SK-N-SH (cell line): ENCODE measurements at regions not wholly inside any gene's neighbourhood (a gene's known extent, or its start where the extent isn't known, plus 50 kb on each side); places are given as distances from the start of the nearest gene placed in this dataset.

Source experiments
- CTCF ChIA-PET: fragments of 300-600, 350-600 bp; formaldehyde crosslinking; extraction: SDS; loops from one replicate; lab custom pipeline; 2021; lab: Yijun Ruan, JAX
- POLR2A ChIA-PET: fragments of 350-600 bp; sonication (Branson Sonifier 250); formaldehyde crosslinking; extraction: SDS; loops from one replicate; lab custom pipeline; 2020; ENCODE audit warnings: antibody characterized with exemption, inconsistent platforms; lab: Yijun Ruan, JAX
- DNase-seq: peaks from one replicate; pipeline ENCODE4 v3.0.0; 2012
- H2AFZ ChIP-seq: fragments of 200-600 bp; sonication (generic); 2 replicates; pipeline ENCODE4 v1.8.1; 2016; ENCODE audit warnings: antibody characterized with exemption, mild to moderate bottlenecking, low read depth
- H3F3A ChIP-seq: fragments of 200-600 bp; sonication (generic); replicated peaks from 2 replicates; pipeline ENCODE3; 2016; ENCODE audit warnings: antibody characterized with exemption, mild to moderate bottlenecking; ENCODE audit not compliant: insufficient read depth
- H3K27ac ChIP-seq, 2 experiments: fragments of 200-500 bp in 1 of 2; fragments of 200-600 bp in 1 of 2; sonication (Bioruptor generic) in 1 of 2; sonication (generic), shearing (Covaris generic) in 1 of 2; 2 replicates each; pipeline versions ENCODE4 v1.5.1 to v1.6.1; 2014 to 2016; ENCODE audit warnings: low read depth in 2 of 2, inconsistent platforms in 1 of 2, low read length in 1 of 2, mild to moderate bottlenecking in 1 of 2, mixed read lengths in 1 of 2
- H3K27me3 ChIP-seq: fragments of 200-600 bp; sonication (generic), shearing (Covaris generic); 2 replicates; pipeline ENCODE4 v1.6.1; 2016; ENCODE audit warnings: mixed run types; ENCODE audit not compliant: insufficient read depth
- H3K36me3 ChIP-seq, 2 experiments: fragments of 200-500 bp in 1 of 2; fragments of 200-600 bp in 1 of 2; sonication (Bioruptor generic) in 1 of 2; sonication (generic) in 1 of 2; replicated peaks in 1 of 2; 2 replicates each; pipeline versions ENCODE3 to v1.5.1; 2014 to 2016; ENCODE audit warnings: low read length in 1 of 2, mild to moderate bottlenecking in 1 of 2; ENCODE audit not compliant: insufficient read depth in 2 of 2, control insufficient read depth in 1 of 2
- H3K4me1 ChIP-seq, 2 experiments: fragments of 200-500 bp in 1 of 2; fragments of 200-600 bp in 1 of 2; sonication (Bioruptor generic) in 1 of 2; sonication (generic), shearing (Covaris generic) in 1 of 2; 2 replicates each; pipeline versions ENCODE4 v1.5.1 to v1.6.1; 2014 to 2016; ENCODE audit warnings: low read depth in 1 of 2, low read length in 1 of 2, mixed run types in 1 of 2; ENCODE audit not compliant: insufficient read depth in 2 of 2, control insufficient read depth in 1 of 2
- H3K4me2 ChIP-seq: fragments of 200-600 bp; sonication (generic), shearing (Covaris generic); 2 replicates; pipeline ENCODE4 v1.6.1; 2017; ENCODE audit warnings: mixed run types
- H3K4me3 ChIP-seq, 2 experiments: fragments of 200-500 bp in 1 of 2; fragments of 200-600 bp in 1 of 2; sonication (Bioruptor generic) in 1 of 2; sonication (generic), shearing (Covaris generic) in 1 of 2; 2 replicates each; pipeline versions ENCODE4 v1.5.1 to v1.8.1; 2014 to 2016; ENCODE audit warnings: low read depth in 2 of 2, inconsistent platforms in 1 of 2, low read length in 1 of 2, mild to moderate bottlenecking in 1 of 2, mixed read lengths in 1 of 2, moderate library complexity in 1 of 2
- H3K79me2 ChIP-seq: fragments of 200-600 bp; sonication (generic); 2 replicates; pipeline ENCODE4 v1.8.1; 2017; ENCODE audit warnings: mild to moderate bottlenecking; ENCODE audit not compliant: insufficient read depth
- H3K9ac ChIP-seq: fragments of 200-600 bp; sonication (generic); 2 replicates; pipeline ENCODE4 v1.6.1; 2017; ENCODE audit warnings: mixed run types
- H3K9me2 ChIP-seq: fragments of 200-600 bp; sonication (generic); 2 replicates; pipeline ENCODE4 v1.6.1; 2017; ENCODE audit warnings: mixed run types
- H3K9me3 ChIP-seq: fragments of 200-600 bp; sonication (generic); 2 replicates; pipeline ENCODE4 v1.6.1; 2017; ENCODE audit warnings: mixed run types, mild to moderate bottlenecking, moderate library complexity
- H4K20me1 ChIP-seq: fragments of 200-600 bp; sonication (generic); 2 replicates; pipeline ENCODE4 v1.6.1; 2017; ENCODE audit warnings: mild to moderate bottlenecking, mixed run types; ENCODE audit not compliant: insufficient read depth
- CHD2 ChIP-seq: fragments of 150-350 bp; IDR thresholded peaks from 2 replicates; pipeline ENCODE4 v1.6.1; 2018; ENCODE audit warnings: low read length; ENCODE audit not compliant: partially characterized antibody
- ELF1 ChIP-seq: IDR thresholded peaks from 2 replicates; pipeline ENCODE4 v1.4.0; 2012
- EP300 ChIP-seq, 2 experiments: IDR thresholded peaks; 2 replicates each; pipeline versions ENCODE4 v1.4.0 to v1.6.1; 2012; ENCODE audit warnings: borderline replicate concordance in 1 of 2, low read depth in 1 of 2, low read length in 1 of 2
- FOSL2 ChIP-seq: IDR thresholded peaks from 2 replicates; pipeline ENCODE4 v1.4.0; 2012; ENCODE audit warnings: low read depth, mild to moderate bottlenecking, moderate library complexity, borderline replicate concordance
- FOXM1 ChIP-seq: IDR thresholded peaks from 2 replicates; pipeline ENCODE4 v1.4.0; 2012; ENCODE audit warnings: low read depth, mild to moderate bottlenecking
- GATA2 ChIP-seq: sonication (generic); formaldehyde crosslinking; IDR thresholded peaks from 2 replicates; pipeline ENCODE4 v1.5.0; 2020; ENCODE audit warnings: mild to moderate bottlenecking, missing genetic modification reagents
- MXI1 ChIP-seq: IDR thresholded peaks from 2 replicates; pipeline ENCODE4 v1.6.1; 2012; ENCODE audit warnings: mild to moderate bottlenecking, low read depth, low read length, improper control_type of control experiment
- PBX3 ChIP-seq: IDR thresholded peaks from 2 replicates; pipeline ENCODE4; 2012
- POLR2AphosphoS5 ChIP-seq: IDR thresholded peaks from 2 replicates; pipeline ENCODE4 v1.6.1; 2012; ENCODE audit warnings: low read depth, low read length
- RAD21 ChIP-seq: IDR thresholded peaks from 2 replicates; pipeline ENCODE4 v1.6.1; 2012; ENCODE audit warnings: mild to moderate bottlenecking, low read length
- RCOR1 ChIP-seq: fragments of 150-350 bp; IDR thresholded peaks from 2 replicates; pipeline ENCODE4 v1.6.1; 2017; ENCODE audit warnings: antibody characterized with exemption, low read length
- REST ChIP-seq: IDR thresholded peaks from 2 replicates; pipeline ENCODE4 v1.6.1; 2012; ENCODE audit warnings: mild to moderate bottlenecking, low read depth, low read length, moderate library complexity
- RXRA ChIP-seq: IDR thresholded peaks from 2 replicates; pipeline ENCODE4 v1.4.0; 2012; ENCODE audit warnings: low read depth, mild to moderate bottlenecking, borderline replicate concordance
- SMC3 ChIP-seq: IDR thresholded peaks from 2 replicates; pipeline ENCODE4 v1.6.1; 2012; ENCODE audit warnings: low read depth, low read length, improper control_type of control experiment
- TCF12 ChIP-seq: IDR thresholded peaks from 2 replicates; pipeline ENCODE4 v1.4.0; 2012
- USF1 ChIP-seq: IDR thresholded peaks from 2 replicates; pipeline ENCODE4 v1.4.0; 2012; ENCODE audit warnings: low read depth, borderline replicate concordance
- YY1 ChIP-seq: IDR thresholded peaks from 2 replicates; pipeline ENCODE4 v1.4.0; 2012; ENCODE audit warnings: low read depth, mild to moderate bottlenecking
- ZBTB33 ChIP-seq: IDR thresholded peaks from 2 replicates; pipeline ENCODE4 v1.4.0; 2012; ENCODE audit warnings: low read depth, borderline replicate concordance
- WGBS: methylation state at CpG from one replicate; pipeline ENCODE4 v1.1.6; 2017; ENCODE audit warnings: low lambda C conversion rate; 5-methylcytosine and 5-hydroxymethylcytosine counted together

GRCh38 chr12:19740472-19741131 is 301.3 kb downstream of the AEBP2 start:
- POLR2A ChIA-PET, result no interaction called here
- Histone ChIP-seq H3K36me3 (no peaks in the 10 kb centered on the region), H3K4me3 (no peak overlapping the region), H3K27me3 (no peaks in the 10 kb centered on the region), H3F3A (no peaks in the 10 kb centered on the region), H3K9ac (no peak overlapping the region), H3K9me3 (no peaks in the 10 kb centered on the region), H3K4me1 (no peaks in the 10 kb centered on the region), H3K9me2 (no peaks in the 10 kb centered on the region), H3K27ac (no peak overlapping the region), H3K79me2 (no peaks in the 10 kb centered on the region), H4K20me1 (no peaks in the 10 kb centered on the region), H3K4me2 (no peak overlapping the region), H2AFZ (no peak overlapping the region)
- no peak for TF ChIP-seq ZBTB33
- TF ChIP-seq MXI1, result no peak
- no peak for TF ChIP-seq SMC3
- TF ChIP-seq EP300 (IDR thresholded peaks at IDR 0.05; ENCODE audit: borderline replicate concordance in 1 of 2, low read depth in 1 of 2, low read length in 1 of 2), result no peak
- no peak for TF ChIP-seq FOSL2
- TF ChIP-seq RCOR1, result no peak
- TF ChIP-seq USF1, result no peak
- no peak for TF ChIP-seq RXRA
- TF ChIP-seq GATA2 (CRISPR knock-in tag), result no peak
- TF ChIP-seq FOXM1, result no peak
- TF ChIP-seq POLR2AphosphoS5, result no peak
- TF ChIP-seq RAD21, result no peak
- TF ChIP-seq YY1, result no peak
- no peak for TF ChIP-seq PBX3
- TF ChIP-seq REST, result no peak
- no peak for TF ChIP-seq CHD2
- no peak for TF ChIP-seq TCF12
- TF ChIP-seq ELF1, result no peak
- DNase-seq, result no peak
- WGBS, result 79% methylated on average over 7 of the region's 7 CpGs
- CTCF ChIA-PET, result interaction anchor here (0.7 to 2.6 kb wide), 13 partner anchors 18 to 884 kb away, joined by 3 to 23 read pairs (median 4); no protein-coding TSS in a partner anchor
